NCI-H2196 treated with DMSO at 0.1 percent for 48 hours (cell line): ENCODE measurements at regions not wholly inside any gene's neighbourhood (a gene's known extent, or its start where the extent isn't known, plus 50 kb on each side); places are given as distances from the start of the nearest gene placed in this dataset.

ENCODE experiments used
- DNase-seq: peaks from one replicate; lab custom pipeline; 2025; ENCODE audit not compliant: unreplicated experiment; lab: John Stamatoyannopoulos, UW

DNA sequence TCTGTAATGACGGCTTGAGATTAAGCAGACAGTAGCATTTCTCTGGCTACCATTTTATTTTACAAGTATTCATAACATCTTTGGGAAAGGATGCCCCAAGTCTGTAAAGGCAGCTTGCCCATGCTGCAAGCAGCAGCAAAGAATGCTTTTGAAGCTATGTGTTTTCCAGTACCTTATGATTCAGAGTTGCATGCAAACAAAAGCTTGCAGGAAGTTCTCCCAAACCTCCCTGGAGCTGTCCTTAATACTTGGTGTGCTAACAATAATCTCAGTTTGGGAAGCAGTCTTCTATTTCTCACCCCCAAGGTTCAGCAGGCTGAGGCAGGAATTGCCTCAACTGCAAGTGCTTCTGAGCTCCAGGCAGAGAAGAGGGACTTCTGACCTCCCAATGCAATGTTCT, 60.8 kb downstream of the CCNA1 start:
- no peak for DNase-seq

DNA sequence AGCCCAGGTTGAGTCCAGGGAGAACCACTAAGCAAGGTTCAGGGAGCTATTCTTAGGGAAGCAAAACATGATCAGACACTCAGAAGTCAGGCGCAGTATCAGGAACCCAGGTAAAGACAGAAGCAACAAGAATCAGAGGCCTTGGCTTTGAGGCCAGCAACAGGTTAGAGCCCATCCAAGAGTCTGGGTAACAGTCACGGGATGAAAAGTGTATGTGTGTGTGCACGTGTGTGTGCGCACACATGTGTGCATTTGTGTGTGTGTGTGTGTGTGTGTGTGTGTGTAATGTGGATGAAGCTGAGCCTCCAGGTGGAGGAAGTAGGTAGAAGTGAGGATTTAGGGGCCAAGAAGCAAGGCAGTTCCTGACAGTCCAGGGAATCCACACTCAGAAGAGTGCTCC, 63.1 kb downstream of the CCNA1 start:
- DNase-seq, result no peak

DNA sequence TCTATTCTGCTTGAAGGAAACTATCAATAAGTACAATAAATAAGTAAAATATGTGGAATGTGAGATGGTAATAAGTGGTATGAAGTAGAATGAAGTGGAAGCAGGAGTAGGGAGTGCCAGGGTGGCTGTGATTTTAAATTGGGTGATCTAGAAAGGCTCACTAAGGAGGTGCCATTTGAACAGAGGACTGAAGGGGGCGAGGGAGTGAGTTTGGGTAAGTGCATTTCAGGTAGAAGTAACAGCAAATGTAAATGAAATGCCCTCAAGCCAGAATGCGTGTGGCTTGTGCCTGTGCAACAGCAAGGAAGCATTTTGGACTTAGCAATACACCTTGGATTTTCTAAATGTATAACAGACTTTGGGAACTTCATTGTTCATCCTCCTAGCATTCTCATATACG, 77.1 kb downstream of the CCNA1 start:
- DNase-seq, result no peak

- DNase-seq, result no peak
Measured at GRCh38 chr13:36512771-36513170, 80.5 kb downstream of the CCNA1 start.

GRCh38 chr13:36513266-36513665, 81.0 kb downstream of the CCNA1 start:
- DNase-seq, result no peak

GRCh38 chr13:36515466-36515865, 83.2 kb downstream of the CCNA1 start:
- DNase-seq, result no peak

GRCh38 chr13:36516225-36516624, 83.9 kb downstream of the CCNA1 start:
- no peak for DNase-seq

DNA sequence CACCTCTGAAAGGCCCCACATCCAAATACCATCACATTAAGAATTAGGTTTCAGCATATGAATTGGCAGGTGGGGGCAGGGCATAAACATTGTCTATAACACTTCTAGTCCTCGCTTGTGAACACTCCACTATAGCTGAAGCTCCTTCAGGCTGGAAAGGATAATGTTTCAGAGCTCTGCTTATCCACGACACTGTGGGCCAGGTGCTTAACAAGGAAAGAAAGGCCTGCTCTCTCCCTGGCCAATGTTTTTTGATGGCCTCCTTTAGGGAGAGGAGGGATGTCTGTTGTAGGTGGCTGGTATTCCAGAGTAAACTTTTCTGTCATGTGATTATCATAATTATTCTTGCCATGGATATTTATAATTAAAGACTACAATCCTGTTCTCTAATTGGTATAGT, 86.4 kb downstream of the CCNA1 start:
- no peak for DNase-seq

DNA sequence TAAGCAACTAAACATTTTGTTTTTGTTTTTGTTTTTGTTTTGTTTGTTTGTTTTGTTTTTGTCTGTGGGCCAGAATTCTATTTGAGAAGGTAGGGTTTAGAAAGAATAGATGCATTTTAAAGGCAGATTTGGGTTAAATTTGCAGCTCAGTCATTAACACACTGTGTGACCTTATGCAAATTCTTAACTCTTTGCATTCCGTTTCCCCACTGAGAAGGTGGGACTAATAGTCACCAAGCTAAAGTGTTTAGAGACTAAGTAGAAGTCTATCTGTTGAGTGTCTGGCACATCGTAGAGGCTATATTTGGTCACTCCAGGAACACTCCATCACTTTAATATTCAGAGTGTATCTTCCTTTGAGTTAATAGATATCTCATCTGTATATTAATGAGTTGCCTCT, 87.1 kb downstream of the CCNA1 start:
- DNase-seq, result no peak

GRCh38 chr13:36520111-36520510, 87.8 kb downstream of the CCNA1 start:
- DNase-seq, result no peak

DNA sequence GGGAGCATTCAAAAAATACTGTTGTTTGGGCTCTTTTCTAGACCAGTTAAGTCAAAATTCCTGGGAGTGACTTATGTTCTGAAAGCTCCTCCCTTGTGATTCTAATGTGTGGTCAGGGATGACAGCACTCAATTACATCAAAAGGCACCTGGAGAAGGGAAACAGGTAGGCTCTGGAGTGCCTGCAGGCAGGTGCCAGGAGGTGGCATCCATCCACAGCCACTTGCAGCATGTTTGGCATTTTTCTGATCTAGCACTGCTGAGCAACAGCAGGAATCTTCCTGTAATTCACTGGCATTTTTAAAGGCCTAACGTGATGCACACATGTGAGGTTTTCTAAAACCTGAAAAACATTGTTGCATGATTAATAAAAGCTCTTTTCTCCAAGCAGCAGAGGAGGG, 94.6 kb downstream of the CCNA1 start:
- no peak for DNase-seq

DNA sequence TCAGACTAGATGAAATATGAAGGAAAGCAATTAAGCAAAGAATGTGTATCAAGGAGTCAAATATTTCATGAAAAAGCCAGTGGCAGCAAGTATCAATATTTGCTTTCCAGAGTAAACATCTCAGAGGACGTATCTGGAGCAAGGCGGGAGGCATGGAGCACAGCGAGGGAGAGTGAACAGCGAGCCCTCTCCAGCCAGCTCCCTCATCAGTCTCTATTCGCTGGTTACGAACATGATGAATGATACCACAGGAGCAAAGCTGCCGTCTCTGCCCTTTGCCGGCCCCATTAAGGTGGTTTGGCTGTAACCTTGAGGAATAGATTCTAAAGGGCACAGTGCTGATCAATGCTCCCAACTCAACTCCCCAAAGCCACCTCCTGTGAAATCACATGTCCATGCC, 95.8 kb downstream of the CCNA1 start:
- DNase-seq, result no peak

DNA sequence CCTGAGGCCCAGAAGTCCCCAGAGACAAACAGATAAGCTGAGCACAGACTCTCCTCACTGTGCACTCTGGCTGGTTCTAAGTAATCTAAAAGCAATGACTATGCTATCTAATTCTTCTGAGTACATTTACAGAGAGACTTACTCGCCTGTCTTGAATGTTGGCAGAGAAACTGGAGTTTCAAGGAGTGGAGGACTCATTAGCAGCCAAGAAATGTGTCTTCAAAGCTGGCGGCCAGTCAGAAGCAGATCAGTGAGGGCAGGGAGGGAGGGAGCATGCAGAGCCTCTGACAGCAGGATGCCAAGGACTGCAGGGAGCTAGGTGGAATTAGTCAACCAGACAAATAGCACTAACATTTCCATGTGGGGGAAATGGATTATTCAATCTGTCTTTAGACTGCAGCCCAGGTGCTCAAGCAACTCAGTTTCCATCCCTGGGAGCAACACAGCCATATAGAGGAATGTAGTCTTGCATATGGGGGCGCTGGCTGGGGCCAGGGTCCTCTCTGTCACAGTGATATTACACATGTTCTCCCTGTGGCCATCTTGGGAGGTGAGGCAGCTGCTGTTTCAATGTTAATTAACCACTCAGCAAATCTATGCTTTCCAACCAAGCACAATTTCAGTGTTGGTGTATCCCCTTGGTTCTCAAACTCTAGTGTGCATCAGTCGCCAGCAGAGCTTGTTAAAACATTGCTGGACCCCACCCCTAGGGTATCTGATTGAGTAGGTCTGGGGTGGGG, 97.9 kb downstream of the CCNA1 start:
- no peak for DNase-seq

DNA sequence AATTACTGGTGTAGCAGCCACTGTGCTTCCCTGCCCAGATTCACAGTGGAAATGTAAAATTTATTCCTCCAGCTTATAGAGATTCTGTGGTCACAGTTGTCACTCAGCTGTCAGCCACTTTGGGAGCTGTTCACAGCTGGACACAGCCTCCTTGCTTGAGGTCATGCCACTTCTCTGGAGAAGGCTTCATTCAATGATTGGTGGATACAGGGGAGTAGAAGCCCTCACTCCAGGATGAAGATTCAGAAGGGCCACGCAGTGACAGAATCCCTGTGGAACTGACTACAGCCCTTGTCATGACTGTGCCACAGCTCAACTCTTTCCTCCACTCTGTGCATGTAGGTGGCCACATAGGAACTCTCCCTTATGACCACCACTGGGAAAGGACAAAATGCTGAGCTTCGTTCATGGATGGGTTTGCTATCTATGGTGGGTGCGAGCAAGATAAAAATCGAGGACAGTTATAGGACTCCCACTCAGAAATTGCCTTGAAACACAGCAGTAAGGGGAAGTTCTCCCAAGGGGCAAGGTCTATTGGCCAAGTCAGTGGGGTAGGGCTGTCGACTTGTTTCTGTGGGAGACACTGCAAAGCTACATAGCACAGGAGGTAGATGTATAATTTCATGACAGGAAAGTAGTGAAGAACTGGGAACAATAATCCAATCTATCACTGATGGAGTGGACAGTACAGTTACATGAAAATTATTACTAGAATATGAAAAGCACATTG, 98.7 kb downstream of the CCNA1 start:
- DNase-seq, result no peak

- DNase-seq, result no peak
Measured at GRCh38 chr13:36531746-36532486, 99.6 kb downstream of the CCNA1 start.

DNA sequence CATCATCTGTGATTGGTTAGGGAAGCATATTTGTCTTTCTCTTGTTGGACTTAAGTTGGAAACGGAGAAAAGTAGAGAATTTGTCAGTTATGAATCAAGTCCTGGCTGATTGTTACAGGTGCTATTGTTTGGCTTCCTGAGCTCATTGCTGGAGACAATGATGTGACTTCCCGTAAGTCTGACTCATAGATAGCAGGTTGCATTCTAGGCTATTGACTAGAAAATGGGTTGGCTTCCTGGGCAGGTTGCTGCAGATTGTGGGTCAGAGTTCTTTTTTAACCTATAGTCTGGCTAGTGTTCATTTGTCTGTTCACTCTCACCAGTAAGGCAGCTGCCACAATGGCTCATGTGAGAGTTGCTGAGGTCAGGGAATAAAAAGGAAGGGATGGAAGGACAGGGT, 101.5 kb downstream of the CCNA1 start:
- DNase-seq, result no peak

GRCh38 chr13:36536546-36536945, 104.3 kb downstream of the CCNA1 start:
- peak; percentile 13 for DNase-seq

DNA sequence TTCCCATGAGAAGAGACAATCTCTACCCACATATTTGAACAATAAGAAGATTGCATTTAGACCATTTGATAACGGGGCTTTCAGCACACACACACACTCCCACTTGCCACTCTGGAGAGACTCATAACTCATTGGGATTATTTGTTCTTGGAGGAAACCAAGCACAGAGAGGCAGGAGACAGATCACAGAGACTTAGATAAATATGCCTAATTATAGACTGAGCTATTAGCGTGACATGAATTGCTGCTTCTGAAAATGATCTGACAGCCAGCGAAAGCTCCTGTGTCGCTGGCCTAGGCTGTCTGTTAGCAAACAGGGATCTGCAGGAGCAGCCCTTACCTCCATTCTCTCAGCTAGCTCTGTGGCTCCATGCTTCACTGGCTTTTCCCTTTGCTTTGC, 111.4 kb downstream of the CCNA1 start:
- DNase-seq, result no peak

GRCh38 chr13:36548129-36548528, 115.8 kb downstream of the CCNA1 start:
- DNase-seq, result no peak

DNA sequence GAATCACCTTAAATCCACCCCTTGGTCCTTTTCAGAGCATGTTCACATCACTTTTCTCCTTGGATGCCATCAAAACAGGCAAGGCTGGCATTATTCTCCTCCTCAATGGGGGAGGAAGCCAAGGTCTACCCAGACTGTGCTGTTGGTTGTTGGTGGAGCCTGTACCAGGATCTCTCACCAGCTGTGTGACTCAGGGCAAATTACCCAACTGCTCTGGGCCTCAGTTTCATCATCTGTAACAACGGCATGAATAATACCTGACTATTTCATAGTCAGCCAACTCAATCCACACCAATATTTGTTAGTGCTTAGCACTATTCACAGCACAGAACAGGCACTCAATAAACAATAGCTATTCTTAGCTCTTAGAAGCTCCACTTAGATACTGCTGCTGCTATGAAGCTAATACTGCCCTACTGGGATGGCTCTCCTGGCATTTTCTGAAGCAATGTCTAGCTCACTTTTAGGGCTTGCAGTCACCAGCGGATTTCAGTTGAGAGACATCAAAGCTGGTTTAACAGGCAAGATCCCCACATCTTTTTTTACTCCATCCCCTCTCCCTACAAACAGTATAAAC, 116.9 kb downstream of the CCNA1 start:
- DNase-seq, result no peak

DNA sequence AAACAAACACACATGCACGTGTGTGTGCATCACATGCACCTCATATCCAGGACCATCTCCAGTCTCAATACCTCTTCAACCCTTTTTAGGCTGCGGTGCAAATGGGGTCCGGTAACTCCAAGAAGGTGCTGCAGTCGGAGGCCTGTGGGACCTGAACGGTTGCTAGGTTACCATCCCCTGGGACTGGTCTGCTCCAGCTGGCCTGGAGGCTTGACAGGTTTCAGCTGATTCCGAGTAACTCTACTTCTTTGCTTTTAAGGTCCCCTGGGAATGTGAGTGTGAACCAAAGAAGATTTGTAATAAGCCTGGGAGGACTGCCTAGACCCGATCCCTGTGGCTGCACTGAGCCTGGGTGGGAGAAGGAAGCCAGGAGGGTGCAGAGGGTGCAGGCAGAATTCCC, 117.5 kb downstream of the CCNA1 start:
- no peak for DNase-seq

DNA sequence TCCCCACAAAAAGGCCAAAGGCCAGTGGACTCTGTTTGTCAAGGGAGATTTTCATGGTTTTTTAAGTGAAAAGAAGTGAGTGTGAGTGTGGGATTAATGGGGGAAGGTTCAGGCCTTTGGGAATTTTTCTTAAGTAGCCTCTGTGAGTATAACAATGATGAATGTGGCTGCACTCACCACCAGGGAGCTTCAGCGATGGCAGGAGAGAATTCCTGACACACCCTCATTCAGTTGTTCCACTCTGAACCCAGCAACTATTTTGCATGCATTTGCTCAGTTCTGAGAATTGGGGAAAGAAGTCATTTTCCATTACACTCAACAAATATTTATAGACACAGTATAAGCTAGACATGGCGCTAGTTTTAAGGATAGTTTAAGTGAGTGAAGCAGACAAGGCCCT, 117.9 kb downstream of the CCNA1 start:
- no peak for DNase-seq
